DOHH2 (cell line): ENCODE measurements at regions not wholly inside any gene's neighbourhood (a gene's known extent, or its start where the extent isn't known, plus 50 kb on each side); places are given as distances from the start of the nearest gene placed in this dataset.

Source experiments
- H3F3A ChIP-seq: fragments of 200-600 bp; sonication (generic), shearing (Covaris generic); 2 replicates; pipeline ENCODE4 v1.6.0; 2016; ENCODE audit warnings: antibody characterized with exemption, mild to moderate bottlenecking; ENCODE audit not compliant: control insufficient read depth, insufficient read depth
- H3K27ac ChIP-seq: fragments of 200-600 bp; sonication (generic); 2 replicates; pipeline ENCODE4 v1.5.1; 2014; ENCODE audit warnings: low read depth, mild to moderate bottlenecking, low read length, moderate library complexity
- H3K27me3 ChIP-seq: fragments of 200-600 bp; sonication (generic); 2 replicates; pipeline ENCODE4 v1.6.1; 2014; ENCODE audit warnings: mild to moderate bottlenecking, low read length, mixed read lengths; ENCODE audit not compliant: control insufficient read depth
- H3K36me3 ChIP-seq: fragments of 200-600 bp; sonication (generic); 2 replicates; pipeline ENCODE4 v1.6.1; 2014; ENCODE audit warnings: mild to moderate bottlenecking, low read length, moderate library complexity, mixed read lengths; ENCODE audit not compliant: control insufficient read depth
- H3K4me1 ChIP-seq: fragments of 200-600 bp; sonication (generic); 2 replicates; pipeline ENCODE4 v1.6.1; 2014; ENCODE audit warnings: mild to moderate bottlenecking, low read length, mixed read lengths; ENCODE audit not compliant: control insufficient read depth
- H3K4me2 ChIP-seq: fragments of 200-600 bp; sonication (generic); 2 replicates; pipeline ENCODE4 v1.6.0; 2014; ENCODE audit warnings: mild to moderate bottlenecking, low read length, moderate library complexity
- H3K4me3 ChIP-seq: fragments of 200-600 bp; sonication (generic); 2 replicates; pipeline ENCODE4 v1.5.1; 2014; ENCODE audit warnings: mild to moderate bottlenecking, low read length, mixed read lengths
- H3K79me2 ChIP-seq: fragments of 200-600 bp; sonication (generic); 2 replicates; pipeline ENCODE4 v1.6.1; 2014; ENCODE audit warnings: mild to moderate bottlenecking, low read length, mixed read lengths; ENCODE audit not compliant: control insufficient read depth
- H3K9me2 ChIP-seq: fragments of 200-600 bp; sonication (generic); replicated peaks from 2 replicates; pipeline ENCODE4 v1.6.1; 2014; ENCODE audit warnings: mild to moderate bottlenecking, low read length, mixed read lengths; ENCODE audit not compliant: control insufficient read depth
- H3K9me3 ChIP-seq: fragments of 200-600 bp; sonication (generic); 2 replicates; pipeline ENCODE4 v1.6.1; 2014; ENCODE audit warnings: antibody characterized with exemption, low read length, mixed read lengths; ENCODE audit not compliant: control insufficient read depth, insufficient read depth
- H4K20me1 ChIP-seq: fragments of 200-600 bp; sonication (generic); 2 replicates; pipeline ENCODE4 v1.6.0; 2014; ENCODE audit warnings: low read depth, mild to moderate bottlenecking, antibody characterized with exemption, low read length, moderate library complexity; ENCODE audit not compliant: control insufficient read depth, insufficient read depth
- CTCF ChIP-seq: fragments of 200-600 bp; sonication (generic); IDR thresholded peaks from one replicate; pipeline ENCODE4 v1.5.1; 2014; ENCODE audit warnings: antibody characterized with exemption, mild to moderate bottlenecking, low read depth, low read length; ENCODE audit not compliant: poor library complexity, severe bottlenecking
- EZH2phosphoT487 ChIP-seq: fragments of 200-600 bp; sonication (generic); IDR thresholded peaks from 2 replicates; pipeline ENCODE4 v1.6.1; 2017; ENCODE audit warnings: borderline replicate concordance, mild to moderate bottlenecking, antibody characterized with exemption, low read length, moderate library complexity, mixed read lengths

GRCh38 chr6:1003394-1004160 lies 308.3 kb upstream of the FOXQ1 start:
- TF ChIP-seq EZH2phosphoT487 (no peak), CTCF (no peak)
- H3K9me2 ChIP-seq: no peaks in the 10 kb centered on the region
- H3K27me3 ChIP-seq: no peaks in the 10 kb centered on the region
- H3K4me2 ChIP-seq: no peak overlapping the region
- no peaks in the 10 kb centered on the region for H3K4me1 ChIP-seq
- no peaks in the 10 kb centered on the region for H3F3A ChIP-seq
- no peaks in the 10 kb centered on the region for H3K9me3 ChIP-seq
- no peaks in the 10 kb centered on the region for H3K36me3 ChIP-seq
- H4K20me1 ChIP-seq: no peaks in the 10 kb centered on the region
- no peak overlapping the region for H3K27ac ChIP-seq
- no peak overlapping the region for H3K4me3 ChIP-seq
- H3K79me2 ChIP-seq: no peaks in the 10 kb centered on the region

- Histone ChIP-seq H3K4me2 (no peak overlapping the region), H3K79me2 (no peaks in the 10 kb centered on the region), H3K36me3 (no peaks in the 10 kb centered on the region), H3K27me3 (no peaks in the 10 kb centered on the region), H3K9me2 (no peaks in the 10 kb centered on the region), H3K9me3 (no peaks in the 10 kb centered on the region), H3K4me1 (no peaks in the 10 kb centered on the region), H3K4me3 (no peak overlapping the region), H4K20me1 (no peaks in the 10 kb centered on the region), H3F3A (no peaks in the 10 kb centered on the region), H3K27ac (no peak overlapping the region)
- TF ChIP-seq CTCF: no peak
- TF ChIP-seq EZH2phosphoT487: no peak
These were observed 308.9 kb upstream of the FOXQ1 start for GRCh38 chr6:1002989-1003388.

GRCh38 chr6:1001655-1002349 lies 308.9 kb upstream of the EXOC2 start:
- no peak overlapping the region for H3K27ac ChIP-seq
- no peaks in the 10 kb centered on the region for H3K9me2 ChIP-seq
- H3F3A ChIP-seq: no peaks in the 10 kb centered on the region
- no peak overlapping the region for H3K4me3 ChIP-seq
- H3K27me3 ChIP-seq: no peaks in the 10 kb centered on the region
- no peak for TF ChIP-seq CTCF
- no peak overlapping the region for H3K4me2 ChIP-seq
- H3K36me3 ChIP-seq: no peaks in the 10 kb centered on the region
- H3K4me1 ChIP-seq: no peaks in the 10 kb centered on the region
- H3K9me3 ChIP-seq: no peaks in the 10 kb centered on the region
- no peaks in the 10 kb centered on the region for H3K79me2 ChIP-seq
- no peaks in the 10 kb centered on the region for H4K20me1 ChIP-seq
